Progenitor cell of endocrine pancreas (in vitro differentiated cells): ENCODE measurements at regions not wholly inside any gene's neighbourhood (a gene's known extent, or its start where the extent isn't known, plus 50 kb on each side); places are given as distances from the start of the nearest gene placed in this dataset.

ENCODE experiments used
- DNase-seq: peaks from one replicate; pipeline ENCODE4 v3.0.0; 2021; ENCODE audit warnings: low spot score; ENCODE audit not compliant: unreplicated experiment
- H3K27ac Mint-ChIP-seq: 2 replicates; pipeline ENCODE4 v1.8.0; 2021; ENCODE audit warnings: mild to moderate bottlenecking, moderate library complexity, mixed read lengths
- H3K27me3 Mint-ChIP-seq: 2 replicates; pipeline ENCODE4 v1.8.0; 2021; ENCODE audit warnings: mixed read lengths
- H3K36me3 Mint-ChIP-seq: 2 replicates; pipeline ENCODE4 v1.8.0; 2022; ENCODE audit warnings: mixed read lengths; ENCODE audit not compliant: insufficient read depth
- H3K4me1 Mint-ChIP-seq: 2 replicates; pipeline ENCODE4 v1.8.0; 2021; ENCODE audit warnings: low read depth, mixed read lengths
- H3K4me3 Mint-ChIP-seq: 2 replicates; pipeline ENCODE4 v1.8.0; 2021; ENCODE audit warnings: low read depth, mild to moderate bottlenecking, moderate library complexity, mixed read lengths
- H3K9me3 Mint-ChIP-seq: 2 replicates; pipeline ENCODE4 v1.8.0; 2021; ENCODE audit warnings: low read depth, mixed read lengths
- CTCF ChIP-seq: fragments of 200-600 bp; sonication (generic); IDR thresholded peaks from one replicate; pipeline ENCODE4 v1.5.0; 2021; ENCODE audit warnings: antibody characterized with exemption, mild to moderate bottlenecking; ENCODE audit not compliant: unreplicated experiment

GRCh38 chr6:126805861-126806260 is 312.6 kb upstream of the RSPO3 start:
- H3K36me3 Mint-ChIP-seq, result no peaks in the 10 kb centered on the region
- no peak for TF ChIP-seq CTCF
- no peaks in the 10 kb centered on the region for H3K4me1 Mint-ChIP-seq
- DNase-seq, result no peak
- H3K4me3 Mint-ChIP-seq, result no peak overlapping the region
- no peaks in the 10 kb centered on the region for H3K9me3 Mint-ChIP-seq
- H3K27ac Mint-ChIP-seq, result no peak overlapping the region
- H3K27me3 Mint-ChIP-seq, result peaks cover 54% of the 10 kb centered on the region

GRCh38 chr6:126807876-126808275 is 310.6 kb upstream of the RSPO3 start:
- no peaks in the 10 kb centered on the region for H3K36me3 Mint-ChIP-seq
- TF ChIP-seq CTCF, result no peak
- peaks cover 42% of the 10 kb centered on the region for H3K27me3 Mint-ChIP-seq
- peaks cover 6% of the 10 kb centered on the region for H3K4me1 Mint-ChIP-seq
- DNase-seq, result no peak
- H3K27ac Mint-ChIP-seq, result no peak overlapping the region
- no peak overlapping the region for H3K4me3 Mint-ChIP-seq
- no peaks in the 10 kb centered on the region for H3K9me3 Mint-ChIP-seq

GRCh38 chr6:126811321-126811720 is 307.1 kb upstream of the RSPO3 start:
- DNase-seq, result no peak
- TF ChIP-seq CTCF, result no peak
- Mint-ChIP-seq H3K36me3 (no peaks in the 10 kb centered on the region), H3K4me1 (peaks cover 8% of the 10 kb centered on the region), H3K9me3 (no peaks in the 10 kb centered on the region), H3K27ac (no peak overlapping the region), H3K27me3 (peaks cover 27% of the 10 kb centered on the region), H3K4me3 (no peak overlapping the region)

GRCh38 chr6:126812010-126812409 is 306.5 kb upstream of the RSPO3 start:
- DNase-seq, result no peak
- TF ChIP-seq CTCF, result no peak
- peaks cover 21% of the 10 kb centered on the region for H3K27me3 Mint-ChIP-seq
- H3K4me1 Mint-ChIP-seq, result peaks cover 8% of the 10 kb centered on the region
- no peak overlapping the region for H3K4me3 Mint-ChIP-seq
- H3K27ac Mint-ChIP-seq, result no peak overlapping the region
- no peaks in the 10 kb centered on the region for H3K36me3 Mint-ChIP-seq
- no peaks in the 10 kb centered on the region for H3K9me3 Mint-ChIP-seq

- H3K27me3 Mint-ChIP-seq, result peaks cover 18% of the 10 kb centered on the region
- no peak overlapping the region for H3K27ac Mint-ChIP-seq
- no peaks in the 10 kb centered on the region for H3K9me3 Mint-ChIP-seq
- peaks cover 8% of the 10 kb centered on the region for H3K4me1 Mint-ChIP-seq
- no peaks in the 10 kb centered on the region for H3K36me3 Mint-ChIP-seq
- DNase-seq, result no peak
- TF ChIP-seq CTCF, result no peak
- no peak overlapping the region for H3K4me3 Mint-ChIP-seq
Observed at GRCh38 chr6:126812651-126813050, 305.8 kb upstream of the RSPO3 start.
